Neural progenitor cell (in vitro differentiated cells): ENCODE measurements at regions not wholly inside any gene's neighbourhood (a gene's known extent, or its start where the extent isn't known, plus 50 kb on each side); places are given as distances from the start of the nearest gene placed in this dataset.

Experiments used
- EZH2 ChIP-seq: fragments of 200-600 bp; sonication (generic); IDR thresholded peaks from 2 replicates; pipeline ENCODE4 v1.6.1; 2017; ENCODE audit warnings: antibody characterized with exemption, mild to moderate bottlenecking, moderate library complexity
- TF ChIP-seq, protein P1 (sequence below): fragments of 200-600 bp; sonication (generic); IDR thresholded peaks from 2 replicates; pipeline ENCODE4 v1.5.1; 2017; ENCODE audit warnings: antibody characterized with exemption, mild to moderate bottlenecking

GRCh38 chr4:18214411-18215055, 193.0 kb upstream of the LCORL start:
- TF ChIP-seq EZH2: no peak
- TF ChIP-seq, protein P1, sequence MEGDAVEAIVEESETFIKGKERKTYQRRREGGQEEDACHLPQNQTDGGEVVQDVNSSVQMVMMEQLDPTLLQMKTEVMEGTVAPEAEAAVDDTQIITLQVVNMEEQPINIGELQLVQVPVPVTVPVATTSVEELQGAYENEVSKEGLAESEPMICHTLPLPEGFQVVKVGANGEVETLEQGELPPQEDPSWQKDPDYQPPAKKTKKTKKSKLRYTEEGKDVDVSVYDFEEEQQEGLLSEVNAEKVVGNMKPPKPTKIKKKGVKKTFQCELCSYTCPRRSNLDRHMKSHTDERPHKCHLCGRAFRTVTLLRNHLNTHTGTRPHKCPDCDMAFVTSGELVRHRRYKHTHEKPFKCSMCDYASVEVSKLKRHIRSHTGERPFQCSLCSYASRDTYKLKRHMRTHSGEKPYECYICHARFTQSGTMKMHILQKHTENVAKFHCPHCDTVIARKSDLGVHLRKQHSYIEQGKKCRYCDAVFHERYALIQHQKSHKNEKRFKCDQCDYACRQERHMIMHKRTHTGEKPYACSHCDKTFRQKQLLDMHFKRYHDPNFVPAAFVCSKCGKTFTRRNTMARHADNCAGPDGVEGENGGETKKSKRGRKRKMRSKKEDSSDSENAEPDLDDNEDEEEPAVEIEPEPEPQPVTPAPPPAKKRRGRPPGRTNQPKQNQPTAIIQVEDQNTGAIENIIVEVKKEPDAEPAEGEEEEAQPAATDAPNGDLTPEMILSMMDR: no peak
